ENCODE measurements at regions not wholly inside any gene's neighbourhood (a gene's known extent, or its start where the extent isn't known, plus 50 kb on each side); places are given as distances from the start of the nearest gene placed in this dataset.

DNA sequence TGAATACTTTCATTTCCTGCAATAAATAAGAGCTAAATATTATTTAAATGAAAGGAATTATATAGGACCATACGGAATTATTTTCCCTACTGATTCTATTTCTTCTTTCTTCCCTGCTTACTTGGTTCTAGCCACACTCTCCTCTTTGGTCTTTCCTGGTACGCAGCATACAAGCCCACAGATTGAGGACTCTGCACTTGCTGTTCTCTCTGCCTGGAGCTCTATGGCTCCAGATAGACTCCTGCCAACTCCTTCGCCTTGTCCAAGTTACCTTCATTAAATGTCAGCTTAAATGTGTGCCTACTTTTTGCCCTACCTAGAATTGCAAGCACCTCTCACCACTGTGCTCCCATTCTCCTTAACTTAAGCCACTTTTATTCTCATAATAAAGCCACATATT is 203.4 kb downstream of the MDFIC start:
- Histone ChIP-seq H3K4me3 (ENCODE audit: low read depth, low read length) (no peak overlapping the region), H3K36me3 (ENCODE audit: control insufficient read depth, insufficient read depth, low read length) (no peaks in the 10 kb centered on the region), H3K27me3 (ENCODE audit: control insufficient read depth, insufficient read depth, low read length) (no peaks in the 10 kb centered on the region), H3K9me3 (ENCODE audit: control insufficient read depth, insufficient read depth, low read length) (no peaks in the 10 kb centered on the region), H3K4me1 (ENCODE audit: control insufficient read depth, insufficient read depth, low read length) (no peaks in the 10 kb centered on the region), H3K9ac (ENCODE audit: low read depth, low read length) (no peak overlapping the region)

- Histone ChIP-seq H3K9me3 (ENCODE audit: control insufficient read depth, insufficient read depth, low read length) (no peaks in the 10 kb centered on the region), H3K27me3 (ENCODE audit: control insufficient read depth, insufficient read depth, low read length) (no peaks in the 10 kb centered on the region), H3K9ac (ENCODE audit: low read depth, low read length) (no peak overlapping the region), H3K36me3 (ENCODE audit: control insufficient read depth, insufficient read depth, low read length) (no peaks in the 10 kb centered on the region), H3K4me3 (ENCODE audit: low read depth, low read length) (no peak overlapping the region), H3K4me1 (ENCODE audit: control insufficient read depth, insufficient read depth, low read length) (no peaks in the 10 kb centered on the region)
These were observed 202.6 kb downstream of the MDFIC start for GRCh38 chr7:115124409-115124939.

DNA sequence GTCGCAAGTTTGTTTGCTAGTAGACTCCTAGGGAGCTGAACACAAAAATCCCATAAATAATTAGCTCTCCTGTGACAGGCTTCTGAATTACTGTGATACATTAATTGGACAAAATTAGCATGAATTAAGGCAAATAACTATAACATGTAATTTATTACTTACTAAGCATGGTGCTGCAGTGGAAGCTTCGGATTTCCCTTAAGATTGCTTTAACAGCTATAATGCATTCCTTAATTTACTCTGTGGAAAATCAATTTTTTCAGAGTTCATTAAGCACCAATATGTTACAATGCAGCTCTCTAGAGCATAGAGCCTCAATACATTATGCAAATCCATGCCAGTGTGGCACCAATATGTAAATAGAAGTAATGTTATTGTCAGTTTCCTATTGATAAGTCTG is 201.5 kb downstream of the MDFIC start:
- Histone ChIP-seq H3K9ac (ENCODE audit: low read depth, low read length) (no peak overlapping the region), H3K4me1 (ENCODE audit: control insufficient read depth, insufficient read depth, low read length) (no peaks in the 10 kb centered on the region), H3K9me3 (ENCODE audit: control insufficient read depth, insufficient read depth, low read length) (no peaks in the 10 kb centered on the region), H3K36me3 (ENCODE audit: control insufficient read depth, insufficient read depth, low read length) (no peaks in the 10 kb centered on the region), H3K4me3 (ENCODE audit: low read depth, low read length) (no peak overlapping the region), H3K27me3 (ENCODE audit: control insufficient read depth, insufficient read depth, low read length) (no peaks in the 10 kb centered on the region)

DNA sequence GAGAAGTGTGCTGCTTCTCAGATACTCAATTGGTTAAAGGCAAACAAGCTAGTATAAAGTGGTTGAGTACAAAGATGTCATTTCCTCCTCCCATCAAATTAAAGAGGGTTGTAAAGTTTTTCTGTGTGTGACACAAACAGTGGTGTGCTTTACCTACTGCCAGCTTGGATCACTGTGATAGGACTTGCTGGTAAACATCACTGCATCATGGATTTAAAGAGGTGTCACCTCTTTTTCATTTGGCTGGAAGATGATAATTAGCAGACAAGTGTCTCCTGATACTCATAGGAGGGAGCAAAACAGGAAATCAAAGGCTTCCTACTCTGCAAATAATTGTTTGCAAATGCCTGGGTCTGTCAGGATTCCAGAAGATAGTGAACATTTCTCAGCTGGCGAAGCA is 200.5 kb downstream of the MDFIC start:
- Histone ChIP-seq H3K9me3 (ENCODE audit: control insufficient read depth, insufficient read depth, low read length) (no peaks in the 10 kb centered on the region), H3K9ac (ENCODE audit: low read depth, low read length) (no peak overlapping the region), H3K4me1 (ENCODE audit: control insufficient read depth, insufficient read depth, low read length) (no peaks in the 10 kb centered on the region), H3K4me3 (ENCODE audit: low read depth, low read length) (no peak overlapping the region), H3K27me3 (ENCODE audit: control insufficient read depth, insufficient read depth, low read length) (no peaks in the 10 kb centered on the region), H3K36me3 (ENCODE audit: control insufficient read depth, insufficient read depth, low read length) (no peaks in the 10 kb centered on the region)

GRCh38 chr7:115117748-115118147 is 195.9 kb downstream of the MDFIC start:
- no peak overlapping the region for H3K9ac ChIP-seq (ENCODE audit: low read depth, low read length)
- no peaks in the 10 kb centered on the region for H3K27me3 ChIP-seq (ENCODE audit: control insufficient read depth, insufficient read depth, low read length)
- H3K4me1 ChIP-seq (ENCODE audit: control insufficient read depth, insufficient read depth, low read length) = no peaks in the 10 kb centered on the region

DNA sequence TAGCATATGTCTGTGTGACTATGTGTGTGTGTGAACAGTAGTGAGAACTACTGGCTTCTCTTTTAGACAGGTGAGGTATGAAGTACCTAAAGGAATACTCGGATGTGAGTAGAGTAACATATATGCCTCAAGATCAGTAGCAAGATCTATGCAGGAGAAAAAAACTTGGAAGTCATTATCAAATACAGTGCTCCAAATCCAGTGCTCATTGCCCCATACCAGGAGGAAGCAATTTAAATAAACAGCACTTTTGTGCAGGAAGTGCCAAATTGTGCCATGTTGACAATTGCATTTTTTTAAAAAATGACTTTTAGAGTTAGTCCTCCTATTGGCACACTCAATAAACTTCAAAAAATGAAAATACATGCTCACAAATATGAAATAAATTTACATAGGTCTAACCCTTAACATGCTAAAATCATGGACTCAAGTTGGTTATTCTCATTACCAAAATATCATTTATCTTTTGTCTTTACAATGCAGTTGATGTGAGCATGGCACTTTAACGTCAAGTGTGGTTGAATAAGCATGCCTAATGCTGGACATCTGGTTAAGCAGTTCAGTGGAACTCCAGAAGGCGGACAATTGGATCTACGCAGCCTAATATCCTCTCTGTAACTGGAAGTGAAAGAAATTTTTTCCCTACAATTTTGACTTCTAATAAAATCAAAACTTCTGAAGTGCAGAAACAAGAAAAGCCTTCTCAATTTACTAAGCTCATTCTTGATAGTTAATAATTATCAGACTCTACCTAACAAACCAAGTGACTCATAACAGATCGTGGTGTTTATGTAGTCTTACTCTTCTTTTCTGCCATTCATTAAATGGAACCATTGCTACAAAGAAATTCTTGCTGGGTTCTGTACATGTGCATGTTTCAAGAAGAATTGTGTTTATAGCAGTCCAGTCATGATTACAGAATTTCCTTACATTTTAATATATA is 195.2 kb downstream of the MDFIC start:
- no peak overlapping the region for H3K4me3 ChIP-seq (ENCODE audit: low read depth, low read length)
- H3K4me1 ChIP-seq (ENCODE audit: control insufficient read depth, insufficient read depth, low read length) = no peaks in the 10 kb centered on the region
- no peaks in the 10 kb centered on the region for H3K36me3 ChIP-seq (ENCODE audit: control insufficient read depth, insufficient read depth, low read length)

More at GRCh38 chr7:115117748-115118147, 195.9 kb downstream of the MDFIC start:
- Histone ChIP-seq H3K4me3 (ENCODE audit: low read depth, low read length) (no peak overlapping the region), H3K36me3 (ENCODE audit: control insufficient read depth, insufficient read depth, low read length) (no peaks in the 10 kb centered on the region), H3K9me3 (ENCODE audit: control insufficient read depth, insufficient read depth, low read length) (no peaks in the 10 kb centered on the region)

GRCh38 chr7:115113776-115114175 is 191.9 kb downstream of the MDFIC start:
- H3K9ac ChIP-seq (ENCODE audit: low read depth, low read length) = no peak overlapping the region

More for the DNA sequence above, 195.2 kb downstream of the MDFIC start:
- H3K27me3 ChIP-seq (ENCODE audit: control insufficient read depth, insufficient read depth, low read length) = no peaks in the 10 kb centered on the region
- no peaks in the 10 kb centered on the region for H3K9me3 ChIP-seq (ENCODE audit: control insufficient read depth, insufficient read depth, low read length)
- H3K9ac ChIP-seq (ENCODE audit: low read depth, low read length) = no peak overlapping the region

DNA sequence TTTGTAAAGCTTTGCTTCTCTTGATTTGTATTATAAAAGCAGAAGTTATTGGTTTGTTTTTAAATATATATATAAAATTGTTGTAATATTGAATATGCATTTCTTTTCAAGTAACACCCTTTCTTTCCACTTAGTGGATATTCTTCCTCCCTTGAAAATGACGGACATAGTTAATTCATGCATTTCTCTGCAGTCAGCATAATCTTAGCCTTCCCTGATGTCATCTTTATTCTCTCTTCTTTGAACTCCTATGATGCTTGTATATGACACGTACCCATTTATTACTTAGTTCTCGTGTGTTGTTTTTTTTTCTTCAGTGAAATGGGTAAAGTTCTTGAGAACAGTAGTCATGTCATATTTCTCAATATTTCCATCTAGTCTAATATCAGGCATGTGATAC is 191.2 kb downstream of the MDFIC start:
- Histone ChIP-seq H3K4me1 (ENCODE audit: control insufficient read depth, insufficient read depth, low read length) (no peaks in the 10 kb centered on the region), H3K27me3 (ENCODE audit: control insufficient read depth, insufficient read depth, low read length) (no peaks in the 10 kb centered on the region), H3K9me3 (ENCODE audit: control insufficient read depth, insufficient read depth, low read length) (no peaks in the 10 kb centered on the region), H3K9ac (ENCODE audit: low read depth, low read length) (no peak overlapping the region), H3K36me3 (ENCODE audit: control insufficient read depth, insufficient read depth, low read length) (no peaks in the 10 kb centered on the region), H3K4me3 (ENCODE audit: low read depth, low read length) (no peak overlapping the region)

More at GRCh38 chr7:115113776-115114175, 191.9 kb downstream of the MDFIC start:
- H3K4me3 ChIP-seq (ENCODE audit: low read depth, low read length) = no peak overlapping the region
- H3K27me3 ChIP-seq (ENCODE audit: control insufficient read depth, insufficient read depth, low read length) = no peaks in the 10 kb centered on the region
- no peaks in the 10 kb centered on the region for H3K36me3 ChIP-seq (ENCODE audit: control insufficient read depth, insufficient read depth, low read length)
- no peaks in the 10 kb centered on the region for H3K4me1 ChIP-seq (ENCODE audit: control insufficient read depth, insufficient read depth, low read length)
- no peaks in the 10 kb centered on the region for H3K9me3 ChIP-seq (ENCODE audit: control insufficient read depth, insufficient read depth, low read length)

DNA sequence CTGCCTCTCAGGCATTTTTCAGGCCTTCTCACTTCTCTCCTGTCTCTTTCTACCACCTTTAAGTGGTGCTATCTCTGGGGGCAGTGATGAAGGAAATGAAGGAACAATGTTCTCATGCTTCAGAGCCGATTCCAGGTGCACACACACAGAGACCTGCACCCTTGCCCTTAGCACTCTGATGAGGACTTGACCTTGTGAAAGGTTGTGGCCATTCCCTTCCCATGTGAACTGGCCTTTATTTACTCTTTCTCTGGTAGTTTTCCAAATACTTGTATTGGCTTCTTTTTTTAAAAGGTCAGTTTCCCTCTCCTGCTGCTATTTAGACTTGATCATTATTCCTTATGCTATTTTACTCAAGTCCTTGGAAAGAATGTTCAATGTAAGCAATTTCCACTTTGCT is 188.6 kb downstream of the MDFIC start:
- no peaks in the 10 kb centered on the region for H3K4me1 ChIP-seq (ENCODE audit: control insufficient read depth, insufficient read depth, low read length)
- H3K4me3 ChIP-seq (ENCODE audit: low read depth, low read length) = no peak overlapping the region
- H3K27me3 ChIP-seq (ENCODE audit: control insufficient read depth, insufficient read depth, low read length) = no peaks in the 10 kb centered on the region
- no peak overlapping the region for H3K9ac ChIP-seq (ENCODE audit: low read depth, low read length)
- no peaks in the 10 kb centered on the region for H3K9me3 ChIP-seq (ENCODE audit: control insufficient read depth, insufficient read depth, low read length)
- H3K36me3 ChIP-seq (ENCODE audit: control insufficient read depth, insufficient read depth, low read length) = no peaks in the 10 kb centered on the region

DNA sequence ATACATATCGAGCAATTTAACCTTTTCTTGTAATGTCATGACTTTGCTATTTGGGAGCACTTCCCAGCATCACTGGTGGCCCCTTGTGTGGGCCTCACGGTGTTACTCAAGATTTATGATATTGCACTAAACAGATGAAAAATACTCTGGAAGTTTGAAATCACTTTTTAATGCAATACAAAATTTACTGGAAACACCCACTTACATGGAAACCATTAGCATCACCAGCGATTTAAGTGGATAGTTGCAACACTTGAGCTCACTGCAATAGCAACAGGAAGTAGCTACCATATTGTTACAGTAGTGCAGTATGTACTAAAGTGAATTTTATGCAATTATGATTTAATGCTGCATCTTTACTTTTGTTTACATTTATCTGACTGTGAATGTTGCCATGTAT is 184.4 kb downstream of the MDFIC start:
- Histone ChIP-seq H3K9ac (ENCODE audit: low read depth, low read length) (no peak overlapping the region), H3K4me1 (ENCODE audit: control insufficient read depth, insufficient read depth, low read length) (no peaks in the 10 kb centered on the region), H3K9me3 (ENCODE audit: control insufficient read depth, insufficient read depth, low read length) (no peaks in the 10 kb centered on the region), H3K4me3 (ENCODE audit: low read depth, low read length) (no peak overlapping the region), H3K36me3 (ENCODE audit: control insufficient read depth, insufficient read depth, low read length) (no peaks in the 10 kb centered on the region), H3K27me3 (ENCODE audit: control insufficient read depth, insufficient read depth, low read length) (no peaks in the 10 kb centered on the region)

- Histone ChIP-seq H3K9me3 (ENCODE audit: control insufficient read depth, insufficient read depth, low read length) (no peaks in the 10 kb centered on the region), H3K36me3 (ENCODE audit: control insufficient read depth, insufficient read depth, low read length) (no peaks in the 10 kb centered on the region), H3K9ac (ENCODE audit: low read depth, low read length) (no peak overlapping the region)
These were observed 180.8 kb downstream of the MDFIC start for GRCh38 chr7:115102738-115103137.

DNA sequence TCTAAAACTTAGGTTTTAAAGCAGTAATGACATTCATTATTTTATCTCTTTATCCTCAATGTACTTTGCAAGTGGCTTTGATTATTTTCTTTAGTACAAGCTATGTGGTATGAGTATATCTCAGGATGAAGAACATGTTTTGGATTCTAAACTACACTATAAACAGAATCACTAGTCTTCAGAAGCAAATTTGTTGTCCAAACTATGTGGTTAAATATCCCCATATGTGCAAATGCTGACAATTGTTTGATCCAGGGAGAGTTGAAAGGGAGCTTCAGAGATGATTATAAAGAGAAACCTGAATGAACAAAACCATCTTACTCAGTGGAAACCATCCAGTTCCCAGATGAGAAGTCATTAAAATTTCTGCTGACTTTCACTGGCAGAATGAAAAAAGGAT is 179.3 kb downstream of the MDFIC start:
- Histone ChIP-seq H3K9me3 (ENCODE audit: control insufficient read depth, insufficient read depth, low read length) (no peaks in the 10 kb centered on the region), H3K36me3 (ENCODE audit: control insufficient read depth, insufficient read depth, low read length) (no peaks in the 10 kb centered on the region), H3K4me3 (ENCODE audit: low read depth, low read length) (no peak overlapping the region), H3K27me3 (ENCODE audit: control insufficient read depth, insufficient read depth, low read length) (no peaks in the 10 kb centered on the region), H3K4me1 (ENCODE audit: control insufficient read depth, insufficient read depth, low read length) (peaks cover 4% of the 10 kb centered on the region), H3K9ac (ENCODE audit: low read depth, low read length) (no peak overlapping the region)

More at GRCh38 chr7:115102738-115103137, 180.8 kb downstream of the MDFIC start:
- no peaks in the 10 kb centered on the region for H3K27me3 ChIP-seq (ENCODE audit: control insufficient read depth, insufficient read depth, low read length)
- no peaks in the 10 kb centered on the region for H3K4me1 ChIP-seq (ENCODE audit: control insufficient read depth, insufficient read depth, low read length)
- H3K4me3 ChIP-seq (ENCODE audit: low read depth, low read length) = no peak overlapping the region

All from iPS-15b (cell line).